Gastrocnemius medialis (tissue), 4 donors: ENCODE measurements at regions not wholly inside any gene's neighbourhood (a gene's known extent, or its start where the extent isn't known, plus 50 kb on each side); places are given as distances from the start of the nearest gene placed in this dataset.

ENCODE experiments used
- ATAC-seq, 2 donors: fragments of 150-250 bp; one replicate each; pipeline ENCODE4 v1.9.1; 2016
- DNase-seq, 2 donors: peaks; one replicate each; pipeline ENCODE4 v3.0.0-alpha.2; 2019
- H3K27ac ChIP-seq, 4 donors: fragments of 200-600 bp; sonication (generic); 1 replicate in 1 of 4; 2 replicates in 3 of 4; pipeline ENCODE4 v1.5.1; 2016 to 2018; ENCODE audit warnings: mild to moderate bottlenecking in 2 of 4, moderate library complexity in 1 of 4
- H3K27me3 ChIP-seq, 3 donors: fragments of 200-600 bp; sonication (generic) in 2 of 3; 1 replicate in 1 of 3; 2 replicates in 2 of 3; pipeline versions ENCODE4 v1.5.1 to v1.6.0; 2016 to 2019; ENCODE audit warnings: mild to moderate bottlenecking in 1 of 3, moderate library complexity in 1 of 3
- H3K36me3 ChIP-seq, 2 donors: fragments of 200-600 bp; sonication (generic) in 1 of 2; one replicate each; pipeline ENCODE4 v1.5.1; 2017 to 2018
- H3K4me1 ChIP-seq, 2 donors: fragments of 200-600 bp; sonication (generic) in 1 of 2; one replicate each; pipeline ENCODE4 v1.5.1; 2016 to 2017; ENCODE audit warnings: mild to moderate bottlenecking in 2 of 2
- H3K4me3 ChIP-seq, 4 donors: fragments of 200-600 bp; sonication (generic) in 3 of 4; 1 replicate in 1 of 4; 2 replicates in 3 of 4; pipeline ENCODE4 v1.5.1; 2016 to 2019; ENCODE audit warnings: mild to moderate bottlenecking in 2 of 4
- H3K9me3 ChIP-seq, 3 donors: fragments of 200-600 bp; sonication (generic) in 2 of 3; 1 replicate in 1 of 3; 2 replicates in 2 of 3; pipeline ENCODE4 v1.5.1; 2016 to 2019
- CTCF ChIP-seq, 5 experiments: fragments of 450-650 bp in 3 of 5; fragments of 200-600 bp in 2 of 5; sonication (generic) in 2 of 5; IDR thresholded peaks in 4 of 5; conservative IDR thresholded peaks in 1 of 5; 1 replicate in 4 of 5; 2 replicates in 1 of 5; pipeline ENCODE4 v1.5.1; 2016 to 2019; ENCODE audit warnings: antibody characterized with exemption in 5 of 5, mild to moderate bottlenecking in 3 of 5, moderate library complexity in 3 of 5
- POLR2A ChIP-seq, 2 donors: fragments of 450-650 bp; IDR thresholded peaks; one replicate each; pipeline ENCODE4 v1.6.1; 2017; ENCODE audit warnings: antibody characterized with exemption in 2 of 2, mild to moderate bottlenecking in 2 of 2, moderate library complexity in 2 of 2
- in situ Hi-C, 4 donors: fragments of 200-750 bp; cut with MboI; loops; one replicate each; pipeline versions ENCODE4 v1.15.0 to v1.8.0; 2017; ENCODE audit warnings: low sequenced_read_pairs in 4 of 4
- intact Hi-C: fragments of 100-400 bp; cut with DNase I; formaldehyde crosslinking; loops from one replicate; pipeline ENCODE4 v1.15.1; 2023; ENCODE audit warnings: low total_unique reads

- TF ChIP-seq CTCF (IDR thresholded peaks at IDR 0.05 in 4 of 5, conservative IDR thresholded peaks at IDR 0.05 in 1 of 5) (no peak), POLR2A (IDR thresholded peaks at IDR 0.05) (no peak)
These were observed 306.1 kb upstream of the RTL1 start for GRCh38 chr14:101209594-101209993.

GRCh38 chr14:101215266-101215665 is 311.7 kb upstream of the RTL1 start:
- ATAC-seq, result no peak
- Histone ChIP-seq H3K4me1 (no peaks in the 10 kb centered on the region), H3K4me3 (no peak overlapping the region), H3K36me3 (no peaks in the 10 kb centered on the region), H3K27me3 (no peaks in the 10 kb centered on the region), H3K27ac (no peak overlapping the region), H3K9me3 (no peaks in the 10 kb centered on the region)
- in situ Hi-C loops (no loop called here), intact Hi-C loops (no loop called here)
- DNase-seq, result no peak
- TF ChIP-seq CTCF (IDR thresholded peaks at IDR 0.05 in 4 of 5, conservative IDR thresholded peaks at IDR 0.05 in 1 of 5) (no peak), POLR2A (IDR thresholded peaks at IDR 0.05) (no peak)

More at GRCh38 chr14:101209594-101209993, 306.1 kb upstream of the RTL1 start:
- no peaks in the 10 kb centered on the region for H3K27me3 ChIP-seq
- no peak for ATAC-seq
- no peaks in the 10 kb centered on the region for H3K36me3 ChIP-seq
- no peak for DNase-seq
- peaks cover 0 to 18% (median 4%) of the 10 kb centered on the region in 3 donors for H3K9me3 ChIP-seq
- intact Hi-C loops, result no loop called here
- no peak overlapping the region for H3K4me3 ChIP-seq
- H3K4me1 ChIP-seq, result no peaks in the 10 kb centered on the region
- in situ Hi-C loops, result no loop called here
- no peak overlapping the region for H3K27ac ChIP-seq

GRCh38 chr14:101215927-101216326 is 312.4 kb upstream of the RTL1 start:
- no peaks in the 10 kb centered on the region for H3K27me3 ChIP-seq
- in situ Hi-C loops (no loop called here), intact Hi-C loops (no loop called here)
- no peaks in the 10 kb centered on the region for H3K9me3 ChIP-seq
- no peak overlapping the region for H3K27ac ChIP-seq
- DNase-seq, result no peak
- H3K36me3 ChIP-seq, result no peaks in the 10 kb centered on the region
- no peak overlapping the region for H3K4me3 ChIP-seq
- no peak for TF ChIP-seq POLR2A (IDR thresholded peaks at IDR 0.05)
- no peak for TF ChIP-seq CTCF (IDR thresholded peaks at IDR 0.05 in 4 of 5, conservative IDR thresholded peaks at IDR 0.05 in 1 of 5)
- ATAC-seq, result no peak
- H3K4me1 ChIP-seq, result no peaks in the 10 kb centered on the region

GRCh38 chr14:101216366-101217079 is 313.0 kb upstream of the RTL1 start:
- Histone ChIP-seq H3K27ac (no peak overlapping the region), H3K27me3 (no peaks in the 10 kb centered on the region), H3K36me3 (no peaks in the 10 kb centered on the region), H3K4me3 (no peak overlapping the region), H3K4me1 (no peaks in the 10 kb centered on the region), H3K9me3 (no peaks in the 10 kb centered on the region)
- ATAC-seq (no peak), DNase-seq (no peak)
- in situ Hi-C loops (no loop called here), intact Hi-C loops (no loop called here)
- no peak for TF ChIP-seq POLR2A (IDR thresholded peaks at IDR 0.05)
- no peak for TF ChIP-seq CTCF (IDR thresholded peaks at IDR 0.05 in 4 of 5, conservative IDR thresholded peaks at IDR 0.05 in 1 of 5)

GRCh38 chr14:101217080-101217463 is 313.6 kb upstream of the RTL1 start:
- H3K4me3 ChIP-seq, result no peak overlapping the region
- no peak for TF ChIP-seq POLR2A (IDR thresholded peaks at IDR 0.05)
- no peak for TF ChIP-seq CTCF (IDR thresholded peaks at IDR 0.05 in 4 of 5, conservative IDR thresholded peaks at IDR 0.05 in 1 of 5)
- H3K27ac ChIP-seq, result no peak overlapping the region
- no peaks in the 10 kb centered on the region for H3K36me3 ChIP-seq
- in situ Hi-C loops, result no loop called here
- ATAC-seq, result no peak
- no peaks in the 10 kb centered on the region for H3K4me1 ChIP-seq
- no peaks in the 10 kb centered on the region for H3K27me3 ChIP-seq
- intact Hi-C loops, result no loop called here
- DNase-seq, result no peak
- no peaks in the 10 kb centered on the region for H3K9me3 ChIP-seq
